ENCODE measurements at regions not wholly inside any gene's neighbourhood (a gene's known extent, or its start where the extent isn't known, plus 50 kb on each side); places are given as distances from the start of the nearest gene placed in this dataset.

GRCh38 chr14:83314764-83315163 lies 1781.1 kb upstream of the SEL1L start (continued):
- TF ChIP-seq CTCF (IDR thresholded peaks at IDR 0.05): no peak

- no peaks in the 10 kb centered on the region for H3K36me3 Mint-ChIP-seq
- peaks cover 3% of the 10 kb centered on the region; the same call in 1 of the 2 replicates for H3K9me3 Mint-ChIP-seq
- ChIA-PET CTCF (no interaction called here), POLR2A (no interaction called here)
- no peaks in the 10 kb centered on the region for H3K27me3 Mint-ChIP-seq (ENCODE audit: low read depth)
- peaks cover 14% of the 10 kb centered on the region for H3K4me1 Mint-ChIP-seq
- no peak overlapping the region for H3K4me3 Mint-ChIP-seq
- no peak overlapping the region for H3K27ac Mint-ChIP-seq
- no peak for TF ChIP-seq ZNF512 (CRISPR knock-in tag; IDR thresholded peaks at IDR 0.05; ENCODE audit: borderline replicate concordance)
- TF ChIP-seq ZNF232 (CRISPR knock-in tag; IDR thresholded peaks at IDR 0.05): no peak
- TF ChIP-seq CREB1 (CRISPR knock-in tag; IDR thresholded peaks at IDR 0.05): no peak
- no peak for TF ChIP-seq MXD4 (CRISPR knock-in tag; IDR thresholded peaks at IDR 0.05; ENCODE audit: borderline replicate concordance)
- TF ChIP-seq GTF2I (CRISPR knock-in tag; conservative IDR thresholded peaks at IDR 0.05): no peak
- no peak for TF ChIP-seq ZNF671 (CRISPR knock-in tag; IDR thresholded peaks at IDR 0.05)
- TF ChIP-seq ZNF219 (CRISPR knock-in tag; IDR thresholded peaks at IDR 0.05; ENCODE audit: borderline replicate concordance): no peak
- TF ChIP-seq ATF3 (CRISPR knock-in tag; conservative IDR thresholded peaks at IDR 0.05): no peak
- no peak for TF ChIP-seq CDX4 (CRISPR knock-in tag; IDR thresholded peaks at IDR 0.05; ENCODE audit: borderline replicate concordance)
- TF ChIP-seq TEAD4 (CRISPR knock-in tag; IDR thresholded peaks at IDR 0.05): no peak
- no peak for TF ChIP-seq IRF1 (CRISPR knock-in tag; IDR thresholded peaks at IDR 0.05)
- no peak for TF ChIP-seq FOXP4 (CRISPR knock-in tag; IDR thresholded peaks at IDR 0.05)
- no peak for TF ChIP-seq HMGA2 (CRISPR knock-in tag; IDR thresholded peaks at IDR 0.05)
- no peak for TF ChIP-seq JUN (CRISPR knock-in tag; IDR thresholded peaks at IDR 0.05)
- TF ChIP-seq RORB (CRISPR knock-in tag; IDR thresholded peaks at IDR 0.05): no peak
- no peak for TF ChIP-seq MYBL2 (CRISPR knock-in tag; IDR thresholded peaks at IDR 0.05)
- TF ChIP-seq ATF2 (CRISPR knock-in tag; IDR thresholded peaks at IDR 0.05; ENCODE audit: borderline replicate concordance, low read depth): no peak
- DNase-seq (ENCODE audit: low spot score): no peak
- ATAC-seq: no peak
Observed at GRCh38 chr14:83316356-83316755, 1782.7 kb upstream of the SEL1L start.

Data from WTC11 (cell line).